Aorta (tissue), 5 donors: ENCODE measurements at regions not wholly inside any gene's neighbourhood (a gene's known extent, or its start where the extent isn't known, plus 50 kb on each side); places are given as distances from the start of the nearest gene placed in this dataset.
"Not testable (repeated sequence)": the region's sequence is repeated elsewhere in the genome, so short reads cannot be mapped to it uniquely, and the experiment has no call there.

ENCODE experiments used
- ATAC-seq: fragments of 200-7000 bp; cut with Tn5 transposase; one replicate; pipeline ENCODE4 v1.9.1; 2022; ENCODE audit warnings: moderate library complexity; ENCODE audit not compliant: low FRiP score
- DNase-seq, 2 donors: peaks; one replicate each; pipeline ENCODE4 v3.0.0-alpha.2; 2020
- H3K27ac ChIP-seq, 2 donors: one replicate each; pipeline ENCODE4 v1.5.1; 2013; ENCODE audit warnings: low read length in 2 of 2, mild to moderate bottlenecking in 2 of 2, moderate library complexity in 2 of 2, control low read depth in 1 of 2, inconsistent platforms in 1 of 2, low read depth in 1 of 2
- H3K27me3 ChIP-seq, 2 donors: one replicate each; pipeline ENCODE4 v1.6.1; 2013; ENCODE audit warnings: control low read depth in 1 of 2, low read length in 1 of 2, mild to moderate bottlenecking in 1 of 2, moderate library complexity in 1 of 2; ENCODE audit not compliant: insufficient read depth in 2 of 2, control insufficient read depth in 1 of 2
- H3K36me3 ChIP-seq, 2 donors: one replicate each; pipeline ENCODE4 v1.6.1; 2013; ENCODE audit warnings: control low read depth in 1 of 2, low read length in 1 of 2, mild to moderate bottlenecking in 1 of 2; ENCODE audit not compliant: insufficient read depth in 2 of 2, control insufficient read depth in 1 of 2
- H3K4me1 ChIP-seq, 2 donors: one replicate each; pipeline ENCODE4 v1.6.1; 2013; ENCODE audit warnings: low read length in 2 of 2, control low read depth in 1 of 2, mild to moderate bottlenecking in 1 of 2, moderate library complexity in 1 of 2; ENCODE audit not compliant: insufficient read depth in 2 of 2, control insufficient read depth in 1 of 2
- H3K4me3 ChIP-seq, 2 donors: one replicate each; pipeline ENCODE4 v1.5.1; 2013; ENCODE audit warnings: low read length in 2 of 2, control low read depth in 1 of 2, mild to moderate bottlenecking in 1 of 2
- H3K9me3 ChIP-seq: one replicate; pipeline ENCODE4 v1.6.1; 2013; ENCODE audit warnings: mild to moderate bottlenecking, low read length; ENCODE audit not compliant: control insufficient read depth
- WGBS, 2 donors: extraction: QIAGEN DNeasy Blood & Tissue Kit; methylation state at CpG; one replicate each; pipeline ENCODE4 v1.1.7; 2013; 5-methylcytosine and 5-hydroxymethylcytosine counted together
- intact Hi-C, 2 donors: fragments of 100-400 bp; cut with DNase I; formaldehyde crosslinking; loops; one replicate each; pipeline versions ENCODE4 v1.14.2 to v1.15.0; 2022
- donor health status: healthy with polysubstance abuse.
- donor health status: Bipolar disorder and iron deficiency.
- donor health status: DM: no; HTN: no; CAD: no.
- donor health status: DM: no; HTN: no; CAD: no.
- donor health status: DM: yes; HTN: yes; CAD: no.

DNA sequence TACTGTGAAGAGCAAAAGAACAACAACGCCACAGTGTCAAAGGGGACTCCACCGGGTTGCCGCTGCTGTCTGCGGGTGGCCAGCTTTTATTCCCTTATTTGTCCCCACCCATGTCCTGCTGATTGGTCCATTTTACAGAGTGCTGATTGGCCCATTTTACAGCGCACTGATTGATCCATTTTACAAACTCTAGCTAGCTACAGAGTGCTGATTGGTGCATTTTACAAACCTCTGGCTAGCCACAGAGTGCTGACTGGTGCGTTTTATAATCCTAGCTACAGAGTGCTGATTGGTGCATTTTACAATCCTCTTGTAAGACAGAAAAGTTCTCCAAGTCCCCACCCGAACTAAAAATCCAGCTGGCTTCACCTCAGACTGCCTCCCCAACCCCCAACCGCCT, 251.0 kb upstream of the ATP10A start:
- intact Hi-C loops = not testable (repeated sequence)

DNA sequence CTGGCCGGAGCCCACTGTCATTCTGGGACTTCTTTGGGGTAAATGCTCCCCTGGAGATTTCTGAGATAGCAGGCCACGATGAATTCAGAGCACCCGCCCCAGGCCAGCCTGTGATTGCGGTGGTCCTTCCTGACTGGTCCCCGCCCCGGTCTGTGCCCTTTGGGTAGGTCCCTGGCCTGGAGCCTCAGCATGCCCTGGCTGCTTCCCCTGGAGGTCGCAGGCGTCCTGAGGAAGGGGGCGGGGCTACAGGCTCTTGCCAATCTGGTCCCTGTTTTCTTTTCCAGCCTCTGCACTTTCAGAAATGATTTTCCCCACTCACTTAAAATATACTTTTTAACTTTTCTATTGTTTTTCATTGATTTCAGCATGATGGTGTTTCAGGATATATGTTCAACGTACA, 250.2 kb upstream of the ATP10A start:
- Histone ChIP-seq H3K27me3 (no peaks in the 10 kb centered on the region), H3K9me3 (no peaks in the 10 kb centered on the region)

More for the DNA sequence above, 251.0 kb upstream of the ATP10A start:
- H3K4me3 ChIP-seq, H3K4me1 ChIP-seq, H3K27me3 ChIP-seq, H3K36me3 ChIP-seq, DNase-seq, H3K27ac ChIP-seq, H3K9me3 ChIP-seq, ATAC-seq: not testable (repeated sequence)
- 81 to 85% methylated on average over 8 of the region's 8 CpGs for WGBS, 2 donors

GRCh38 chr15:26109203-26109602, 246.1 kb upstream of the ATP10A start:
- no peak for DNase-seq
- 74 to 76% methylated on average over 4 of the region's 4 CpGs for WGBS, 2 donors

More for the DNA sequence above, 250.2 kb upstream of the ATP10A start:
- no peak for DNase-seq
- intact Hi-C loops = no loop called here
- Histone ChIP-seq H3K36me3 (no peaks in the 10 kb centered on the region), H3K4me1 (no peaks in the 10 kb centered on the region), H3K4me3 (no peak overlapping the region), H3K27ac (no peak overlapping the region)
- 79 to 83% methylated on average over 10 of the region's 10 CpGs for WGBS, 2 donors
- no peak for ATAC-seq

DNA sequence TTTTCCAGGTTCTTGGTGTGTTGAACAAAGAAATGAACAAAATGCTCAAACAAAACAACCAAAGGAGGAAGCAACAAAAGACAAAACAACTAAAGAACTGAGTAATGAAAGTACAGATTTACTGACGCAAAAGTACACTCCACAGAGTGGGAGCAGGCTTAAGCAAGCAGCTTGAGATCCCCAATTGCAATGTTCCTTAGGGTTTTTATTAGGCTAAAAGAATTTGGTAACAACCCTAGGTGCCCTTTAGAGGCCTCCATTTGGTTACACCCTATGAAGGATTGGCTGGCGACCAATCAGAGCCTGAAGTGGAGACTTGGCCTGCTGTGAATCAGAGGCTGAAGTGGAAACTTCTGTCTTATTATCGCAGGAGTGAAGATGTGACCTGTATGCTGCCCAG, 243.4 kb upstream of the ATP10A start:
- Histone ChIP-seq H3K4me3 (no peak overlapping the region), H3K27ac (no peak overlapping the region), H3K27me3 (no peaks in the 10 kb centered on the region), H3K9me3 (peaks cover 3% of the 10 kb centered on the region), H3K4me1 (no peaks in the 10 kb centered on the region), H3K36me3 (no peaks in the 10 kb centered on the region)
- WGBS, 2 donors = 95% methylated on average over 3 of the region's 3 CpGs
- intact Hi-C loops = no loop called here
- no peak for DNase-seq
- no peak for ATAC-seq

More at GRCh38 chr15:26109203-26109602, 246.1 kb upstream of the ATP10A start:
- peaks cover 3% of the 10 kb centered on the region for H3K9me3 ChIP-seq
- H3K4me3 ChIP-seq = no peak overlapping the region
- H3K4me1 ChIP-seq = no peaks in the 10 kb centered on the region
- intact Hi-C loops = no loop called here
- no peaks in the 10 kb centered on the region for H3K36me3 ChIP-seq
- ATAC-seq = no peak
- H3K27ac ChIP-seq = no peak overlapping the region
- H3K27me3 ChIP-seq = no peaks in the 10 kb centered on the region

GRCh38 chr15:26103002-26103404, 239.9 kb upstream of the ATP10A start:
- no peaks in the 10 kb centered on the region for H3K27me3 ChIP-seq
- ATAC-seq = peak; percentile 44
- WGBS, 2 donors = 75 to 78% methylated on average over 7 of the region's 7 CpGs

GRCh38 chr15:26102365-26102764, 239.2 kb upstream of the ATP10A start:
- Histone ChIP-seq H3K4me1 (no peaks in the 10 kb centered on the region), H3K27ac (no peak overlapping the region), H3K9me3 (peaks cover 3% of the 10 kb centered on the region), H3K4me3 (no peak overlapping the region), H3K27me3 (no peaks in the 10 kb centered on the region), H3K36me3 (no peaks in the 10 kb centered on the region)
- DNase-seq (no peak), ATAC-seq (no peak)
- WGBS, 2 donors = 84 to 89% methylated on average over 4 of the region's 4 CpGs
- intact Hi-C loops = no loop called here

More at GRCh38 chr15:26103002-26103404, 239.9 kb upstream of the ATP10A start:
- peaks cover 3% of the 10 kb centered on the region for H3K9me3 ChIP-seq
- no peak overlapping the region for H3K27ac ChIP-seq
- intact Hi-C loops = no loop called here
- H3K4me1 ChIP-seq = no peaks in the 10 kb centered on the region
- H3K36me3 ChIP-seq = no peaks in the 10 kb centered on the region
- no peak overlapping the region for H3K4me3 ChIP-seq
- no peak for DNase-seq

DNA sequence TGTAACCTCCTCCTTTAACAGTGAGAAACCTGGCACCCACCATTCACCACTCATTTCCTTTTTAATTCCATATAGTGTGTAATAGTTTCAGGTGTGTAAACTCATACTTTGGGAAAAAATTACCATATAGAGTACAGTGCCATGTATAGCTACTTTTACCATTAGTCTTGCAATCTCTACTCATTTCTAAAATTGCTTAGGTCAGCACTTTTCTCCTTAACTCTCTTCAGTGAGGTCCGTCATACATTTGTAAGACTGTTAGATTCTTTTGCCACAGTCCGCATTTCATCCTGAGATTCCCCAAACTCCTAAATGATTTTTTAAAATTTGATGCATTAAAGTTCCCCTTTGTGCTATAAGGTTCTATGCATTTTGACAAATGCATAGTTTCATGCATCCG, 238.3 kb upstream of the ATP10A start:
- no peak for ATAC-seq
- no peaks in the 10 kb centered on the region for H3K9me3 ChIP-seq
- no peak overlapping the region for H3K4me3 ChIP-seq
- H3K36me3 ChIP-seq = no peaks in the 10 kb centered on the region
- intact Hi-C loops = no loop called here
- no peaks in the 10 kb centered on the region for H3K4me1 ChIP-seq
- H3K27me3 ChIP-seq = no peaks in the 10 kb centered on the region
- WGBS, 2 donors = 87 to 92% methylated on average over 3 of the region's 3 CpGs
- H3K27ac ChIP-seq = no peak overlapping the region
- no peak for DNase-seq

- Histone ChIP-seq H3K36me3 (no peaks in the 10 kb centered on the region), H3K27ac (no peak overlapping the region), H3K4me3 (no peak overlapping the region), H3K27me3 (no peaks in the 10 kb centered on the region), H3K9me3 (no peaks in the 10 kb centered on the region), H3K4me1 (no peaks in the 10 kb centered on the region)
- intact Hi-C loops = loop anchor here in 1 of 2 donors (5.0 to 10.0 kb wide), 2 partner anchors 62 to 144 kb away; no protein-coding TSS in a partner anchor
- WGBS, 2 donors = 59 to 61% methylated on average over 3 of the region's 3 CpGs
- ATAC-seq = no peak
- DNase-seq = no peak
Measured at GRCh38 chr15:26098801-26099200, 235.7 kb upstream of the ATP10A start.

DNA sequence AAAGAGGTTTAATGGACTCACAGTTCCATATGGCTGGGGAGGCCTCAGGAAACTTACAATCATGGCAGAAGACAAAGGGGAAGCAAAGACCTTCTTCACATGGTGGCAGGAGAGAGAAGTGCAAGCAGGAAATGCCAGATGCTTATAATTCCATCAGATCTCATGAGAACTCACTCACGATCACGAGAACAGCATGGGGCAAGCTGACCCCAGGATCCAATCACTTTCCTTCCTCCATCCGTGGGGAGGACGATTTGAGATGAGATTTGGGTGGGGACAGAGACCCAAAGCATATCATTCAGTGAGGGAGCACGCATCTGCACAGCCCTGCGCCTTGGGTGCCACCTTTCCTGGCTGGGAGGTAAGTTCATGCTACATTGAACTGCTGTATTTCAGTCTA, 234.1 kb upstream of the ATP10A start:
- DNase-seq (no peak), ATAC-seq (no peak)
- 88 to 91% methylated on average over 6 of the region's 6 CpGs for WGBS, 2 donors
- H3K36me3 ChIP-seq = no peaks in the 10 kb centered on the region
- intact Hi-C loops = loop anchor here in 1 of 2 donors (5.0 to 10.0 kb wide), 2 partner anchors 60 to 142 kb away; no protein-coding TSS in a partner anchor
- H3K9me3 ChIP-seq = no peaks in the 10 kb centered on the region
- H3K27ac ChIP-seq = no peak overlapping the region
- H3K27me3 ChIP-seq = no peaks in the 10 kb centered on the region
- no peaks in the 10 kb centered on the region for H3K4me1 ChIP-seq
- no peak overlapping the region for H3K4me3 ChIP-seq
